NCI-H226 (cell line): ENCODE measurements at regions not wholly inside any gene's neighbourhood (a gene's known extent, or its start where the extent isn't known, plus 50 kb on each side); places are given as distances from the start of the nearest gene placed in this dataset.

Source experiments
- DNase-seq: peaks from one replicate; pipeline ENCODE4 v3.0.0-alpha.2; 2015

- DNase-seq = no peak
These were observed 389.0 kb downstream of the RASEF start for GRCh38 chr9:82673919-82674318.

GRCh38 chr9:82675102-82675501 lies 387.8 kb downstream of the RASEF start:
- no peak for DNase-seq

DNA sequence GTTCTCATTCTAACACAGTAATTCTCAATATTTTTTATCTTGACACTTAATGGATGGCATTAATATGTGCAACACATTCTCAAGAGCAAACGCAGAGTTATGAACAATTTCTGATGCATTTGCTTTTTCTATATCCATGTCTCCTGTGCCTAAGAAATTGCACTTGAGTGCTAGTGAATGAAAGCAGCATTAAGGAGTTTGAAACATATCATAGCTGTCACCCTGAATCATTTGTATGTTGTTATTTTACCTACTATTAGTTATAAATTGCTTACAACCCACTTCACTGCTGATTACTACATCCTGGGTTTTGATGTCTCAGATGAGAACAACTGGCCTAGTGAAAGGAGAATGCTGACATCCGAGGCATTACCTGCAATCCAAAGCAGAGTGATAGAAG lies 387.3 kb downstream of the RASEF start:
- DNase-seq = no peak

- no peak for DNase-seq
These were observed 385.9 kb downstream of the RASEF start for GRCh38 chr9:82677086-82677485.

DNA sequence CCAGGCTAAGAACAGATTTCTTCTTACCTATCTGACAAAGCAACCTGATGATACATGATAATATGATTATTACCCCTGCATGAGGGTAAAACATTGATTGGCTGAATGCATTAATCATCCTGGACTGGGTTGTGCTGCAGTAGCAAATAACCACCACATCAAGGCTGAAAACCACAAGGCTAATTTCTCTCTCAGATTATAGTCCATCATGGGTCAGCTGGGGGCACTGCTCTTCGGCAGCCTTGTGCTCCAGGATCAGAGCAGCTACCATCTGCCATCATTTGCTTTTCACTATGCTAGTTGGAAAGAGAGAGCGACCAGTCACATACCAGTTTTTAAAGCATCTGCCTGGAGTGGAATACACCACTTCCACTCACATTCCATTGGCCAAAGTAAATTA lies 383.5 kb downstream of the RASEF start:
- no peak for DNase-seq

GRCh38 chr9:82680179-82680935 lies 382.6 kb downstream of the RASEF start:
- DNase-seq = no peak

GRCh38 chr9:82681809-82682208 lies 381.1 kb downstream of the RASEF start:
- DNase-seq = no peak

DNA sequence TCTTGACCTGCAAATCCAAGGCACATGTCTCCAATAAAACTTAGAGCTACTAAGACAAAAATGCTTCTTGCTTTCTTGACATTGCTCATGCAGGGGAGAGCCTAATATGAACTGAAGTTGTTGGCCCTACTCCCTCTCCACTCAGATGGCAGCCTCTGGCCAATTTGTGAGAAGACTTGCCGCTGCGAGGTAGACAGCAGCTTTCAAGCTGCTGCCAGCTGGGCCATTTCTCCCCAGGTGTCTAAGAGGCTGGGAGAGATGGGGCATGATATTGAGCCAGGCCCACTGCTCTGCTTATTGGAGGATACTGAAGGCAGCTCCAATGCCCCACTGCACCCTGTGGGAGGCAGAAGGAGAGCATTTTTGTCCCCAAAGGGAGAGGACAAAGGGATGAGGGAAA lies 380.5 kb downstream of the RASEF start:
- no peak for DNase-seq

GRCh38 chr9:82695704-82696103 lies 367.2 kb downstream of the RASEF start:
- no peak for DNase-seq

GRCh38 chr9:82706786-82707185 lies 356.2 kb downstream of the RASEF start:
- peak; percentile 1 for DNase-seq

DNA sequence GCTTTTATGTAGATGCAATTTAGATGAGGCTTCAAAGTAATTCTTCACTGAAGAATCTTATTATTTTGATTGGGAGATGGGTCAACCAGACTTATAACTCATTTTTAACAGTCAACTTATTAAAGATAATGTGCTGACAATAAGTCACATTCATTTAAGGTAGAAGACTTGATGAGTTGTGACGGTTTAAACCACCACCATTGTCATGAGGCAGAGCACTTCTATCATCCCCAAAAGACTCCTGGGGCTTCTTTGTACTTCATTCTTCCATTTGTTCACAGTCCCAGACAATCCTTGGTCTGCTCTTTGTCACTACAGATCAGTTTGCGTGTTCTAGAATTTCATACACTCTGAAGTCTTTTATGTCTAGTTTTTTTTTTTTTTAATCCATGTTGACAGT lies 346.1 kb downstream of the RASEF start:
- DNase-seq = no peak

GRCh38 chr9:82720515-82720914 lies 342.4 kb downstream of the RASEF start:
- no peak for DNase-seq

GRCh38 chr9:82721593-82721992 lies 341.3 kb downstream of the RASEF start:
- peak; percentile 5 for DNase-seq

DNA sequence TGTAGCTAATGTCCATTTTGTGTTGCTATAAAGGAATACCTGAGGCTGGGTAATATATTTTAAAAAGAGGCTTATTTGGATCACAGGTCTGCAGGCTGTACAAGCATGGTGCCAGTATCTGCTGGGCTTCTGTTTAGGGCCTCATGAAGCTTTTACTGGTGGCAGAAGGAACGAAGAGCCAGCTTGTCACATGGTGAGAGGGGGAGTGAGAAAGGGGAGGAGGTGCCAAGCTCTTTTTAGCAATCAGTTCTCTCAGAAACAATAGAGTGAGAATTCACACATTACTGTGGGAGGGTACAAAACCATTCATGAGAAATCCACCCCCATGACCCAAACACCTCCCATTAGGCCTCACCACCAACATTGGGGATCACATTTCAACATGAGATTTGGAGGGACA lies 340.9 kb downstream of the RASEF start:
- no peak for DNase-seq

- DNase-seq = no peak
These were observed 340.4 kb downstream of the RASEF start for GRCh38 chr9:82722561-82722960.

DNA sequence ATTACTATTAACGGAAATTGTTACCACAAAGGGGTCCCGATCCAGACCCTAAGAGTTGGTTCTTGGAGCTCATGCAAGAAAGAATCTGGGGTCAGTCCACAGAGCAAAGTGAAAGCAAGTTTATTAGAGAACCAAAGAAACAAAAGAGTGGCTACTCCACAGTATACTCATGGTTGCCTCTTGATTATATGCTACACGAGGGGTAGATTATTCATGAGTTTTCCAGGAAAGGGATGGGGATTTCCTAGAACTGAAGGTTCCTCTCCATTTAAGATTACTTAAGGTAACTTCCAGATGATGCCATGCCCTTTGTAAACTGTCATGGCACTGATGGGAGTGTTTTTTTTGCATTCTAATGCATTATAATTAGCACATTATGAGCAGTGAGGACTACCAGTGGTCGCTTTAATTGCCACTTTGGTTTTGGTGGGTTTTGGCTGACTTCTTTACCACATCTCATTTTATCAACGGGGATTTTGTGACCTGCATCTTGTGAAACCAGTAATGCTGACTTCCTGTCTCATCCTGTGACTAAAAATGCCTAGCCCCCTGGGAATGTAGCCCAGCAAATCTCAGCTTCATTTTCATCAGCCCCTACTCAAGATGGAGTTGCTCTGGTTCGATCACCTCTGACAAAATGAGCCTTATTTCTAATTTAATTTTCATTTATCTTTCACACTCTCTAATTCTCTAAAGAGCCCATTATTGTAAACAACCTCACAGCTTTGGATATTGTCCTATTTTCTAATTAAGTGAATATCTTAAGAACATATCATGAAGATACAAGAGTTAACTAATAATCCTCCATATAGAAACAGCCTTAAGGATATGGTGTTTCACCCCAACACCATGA lies 336.3 kb downstream of the RASEF start:
- no peak for DNase-seq

- no peak for DNase-seq
These were observed 333.8 kb downstream of the RASEF start for GRCh38 chr9:82729141-82729540.

GRCh38 chr9:82729991-82730589 lies 332.9 kb downstream of the RASEF start:
- DNase-seq = no peak

DNA sequence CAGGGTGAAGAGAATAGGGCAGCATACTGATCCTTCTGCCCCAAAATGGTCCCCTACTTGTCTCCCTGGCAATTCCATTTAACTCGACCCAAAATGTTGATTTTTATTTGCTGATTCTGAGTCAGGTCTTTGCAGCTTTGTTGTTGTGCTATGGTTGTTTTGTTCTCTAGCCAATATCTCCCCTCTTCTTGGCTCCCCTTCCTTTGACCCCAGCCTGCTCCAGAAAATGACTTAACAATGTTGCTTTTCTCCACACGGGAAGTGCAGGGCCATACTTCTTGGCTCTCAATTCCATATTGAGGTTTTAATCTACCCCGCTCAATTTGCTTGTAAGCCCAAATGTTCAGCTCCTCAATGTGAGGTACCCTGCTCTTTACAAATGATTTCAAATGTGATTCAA lies 330.0 kb downstream of the RASEF start:
- DNase-seq = no peak

- DNase-seq = no peak
These were observed 326.8 kb downstream of the RASEF start for GRCh38 chr9:82736126-82736525.

GRCh38 chr9:82736701-82737100 lies 326.2 kb downstream of the RASEF start:
- no peak for DNase-seq

DNA sequence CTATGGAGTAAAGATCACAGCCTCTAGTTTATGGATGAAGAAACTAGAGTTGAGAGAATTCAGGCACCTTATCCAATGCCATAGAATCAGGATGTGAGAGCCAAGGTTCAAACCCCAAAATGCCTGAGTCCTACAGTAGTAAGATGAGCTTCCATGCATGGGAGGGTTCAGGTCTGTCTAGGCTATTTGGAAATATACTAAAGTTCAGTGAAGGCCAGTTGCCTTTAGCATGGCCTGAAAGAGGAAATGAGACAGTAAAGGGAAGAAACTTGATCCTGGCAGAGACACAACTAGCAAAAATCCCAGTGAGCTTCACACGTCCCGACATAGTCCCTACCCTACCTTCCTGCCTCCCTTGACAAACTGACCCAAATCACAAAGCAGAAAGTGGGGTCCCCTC lies 317.0 kb downstream of the RASEF start:
- DNase-seq = no peak

- DNase-seq = no peak
These were observed 312.5 kb downstream of the RASEF start for GRCh38 chr9:82750411-82750913.

GRCh38 chr9:82757924-82758323 lies 305.0 kb downstream of the RASEF start:
- no peak for DNase-seq
